A673 (cell line): ENCODE measurements at regions not wholly inside any gene's neighbourhood (a gene's known extent, or its start where the extent isn't known, plus 50 kb on each side); places are given as distances from the start of the nearest gene placed in this dataset.

Source experiments
- CTCF ChIP-seq: fragments of 300-800, 200-600 bp; sonication (generic); conservative IDR thresholded peaks from 2 replicates; pipeline ENCODE4 v1.5.1; 2017; ENCODE audit warnings: low read depth, mild to moderate bottlenecking, antibody characterized with exemption, low read length, moderate library complexity, mixed read lengths
- EZH2 ChIP-seq: fragments of 200-600 bp; sonication (generic); IDR thresholded peaks from 2 replicates; pipeline ENCODE4 v1.6.1; 2017; ENCODE audit warnings: borderline replicate concordance, low read depth, mild to moderate bottlenecking, mixed read lengths, antibody characterized with exemption, low read length; ENCODE audit not compliant: poor library complexity, severe bottlenecking

GRCh38 chr7:41472427-41473125, 230.3 kb downstream of the INHBA start:
- TF ChIP-seq CTCF (no peak), EZH2 (no peak)
